Fibroblast of pulmonary artery (primary cell): ENCODE measurements at regions not wholly inside any gene's neighbourhood (a gene's known extent, or its start where the extent isn't known, plus 50 kb on each side); places are given as distances from the start of the nearest gene placed in this dataset.

ENCODE experiments used
- DNase-seq: peaks from one replicate; pipeline ENCODE4 v3.0.0-alpha.2; 2010; ENCODE audit warnings: low read depth
- H3K4me3 ChIP-seq: replicated peaks from 2 replicates; pipeline ENCODE4 v1.5.1; 2011; ENCODE audit warnings: low read depth, mild to moderate bottlenecking, control low read depth, low read length, moderate library complexity
- TF ChIP-seq, protein P1 (sequence below): IDR thresholded peaks from 2 replicates; pipeline ENCODE4 v1.5.1; 2011; ENCODE audit warnings: mild to moderate bottlenecking, control low read depth, low read length, inconsistent platforms; ENCODE audit errors: missing control alignments

DNA sequence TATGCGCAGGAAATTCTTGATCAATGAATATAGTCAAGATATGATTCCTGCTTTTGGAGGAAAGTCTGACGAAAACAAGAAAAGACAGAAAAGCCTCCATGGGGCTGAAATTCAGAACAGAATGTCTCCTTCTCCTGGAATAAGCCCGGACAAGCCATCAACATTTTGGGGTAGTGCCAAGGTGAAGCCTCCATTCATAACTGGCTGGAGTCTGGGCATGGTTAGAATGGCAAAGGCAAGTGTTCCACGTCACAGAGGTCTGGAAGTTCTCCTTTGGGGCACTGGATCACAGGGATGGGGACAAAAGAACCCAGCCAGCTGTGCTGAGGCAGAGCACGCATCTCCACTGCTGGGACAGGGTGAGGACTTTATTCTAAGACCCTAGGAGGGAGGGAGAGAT lies 505.7 kb downstream of the CMPK2 start:
- no peak overlapping the region for H3K4me3 ChIP-seq
- TF ChIP-seq, protein P1, sequence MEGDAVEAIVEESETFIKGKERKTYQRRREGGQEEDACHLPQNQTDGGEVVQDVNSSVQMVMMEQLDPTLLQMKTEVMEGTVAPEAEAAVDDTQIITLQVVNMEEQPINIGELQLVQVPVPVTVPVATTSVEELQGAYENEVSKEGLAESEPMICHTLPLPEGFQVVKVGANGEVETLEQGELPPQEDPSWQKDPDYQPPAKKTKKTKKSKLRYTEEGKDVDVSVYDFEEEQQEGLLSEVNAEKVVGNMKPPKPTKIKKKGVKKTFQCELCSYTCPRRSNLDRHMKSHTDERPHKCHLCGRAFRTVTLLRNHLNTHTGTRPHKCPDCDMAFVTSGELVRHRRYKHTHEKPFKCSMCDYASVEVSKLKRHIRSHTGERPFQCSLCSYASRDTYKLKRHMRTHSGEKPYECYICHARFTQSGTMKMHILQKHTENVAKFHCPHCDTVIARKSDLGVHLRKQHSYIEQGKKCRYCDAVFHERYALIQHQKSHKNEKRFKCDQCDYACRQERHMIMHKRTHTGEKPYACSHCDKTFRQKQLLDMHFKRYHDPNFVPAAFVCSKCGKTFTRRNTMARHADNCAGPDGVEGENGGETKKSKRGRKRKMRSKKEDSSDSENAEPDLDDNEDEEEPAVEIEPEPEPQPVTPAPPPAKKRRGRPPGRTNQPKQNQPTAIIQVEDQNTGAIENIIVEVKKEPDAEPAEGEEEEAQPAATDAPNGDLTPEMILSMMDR = no peak

DNA sequence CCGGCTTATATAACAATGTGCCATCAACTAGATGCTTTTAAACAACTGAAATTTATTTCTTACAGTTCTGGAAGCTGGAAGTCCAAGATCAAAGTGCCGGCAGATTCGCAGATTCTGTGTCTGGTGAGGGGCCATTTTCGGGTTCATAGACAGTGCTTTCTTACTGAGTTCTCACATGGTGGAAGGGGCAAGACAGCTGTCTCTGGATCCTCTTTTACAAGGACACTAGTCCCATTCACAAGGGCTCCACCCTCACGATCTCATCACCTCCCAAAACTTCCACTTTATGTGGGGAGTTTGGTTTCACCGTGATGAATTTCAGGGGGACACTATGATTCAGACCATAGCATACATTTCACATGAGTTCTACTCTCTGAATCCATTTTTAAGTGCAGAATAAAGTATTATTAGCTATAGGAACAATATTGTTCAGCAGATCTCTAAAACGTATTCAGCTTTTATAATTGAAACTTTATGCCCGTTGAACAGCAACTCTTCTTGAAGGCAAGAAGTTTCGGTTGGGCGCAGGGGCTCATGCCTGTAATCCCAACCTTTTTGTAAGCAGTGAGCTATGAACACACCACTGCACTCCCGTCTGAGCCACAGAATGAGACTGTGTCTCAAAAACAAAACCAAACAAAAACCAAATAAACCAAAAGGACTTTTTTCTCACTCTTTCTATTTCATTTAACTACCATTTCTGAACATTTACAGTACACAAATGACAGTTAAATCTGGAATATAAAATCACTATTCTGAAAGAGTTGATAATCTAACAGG lies 502.8 kb downstream of the CMPK2 start:
- TF ChIP-seq, protein P1 = no peak
- H3K4me3 ChIP-seq = no peak overlapping the region
- DNase-seq = no peak

More for the DNA sequence above, 505.7 kb downstream of the CMPK2 start:
- no peak for DNase-seq

DNA sequence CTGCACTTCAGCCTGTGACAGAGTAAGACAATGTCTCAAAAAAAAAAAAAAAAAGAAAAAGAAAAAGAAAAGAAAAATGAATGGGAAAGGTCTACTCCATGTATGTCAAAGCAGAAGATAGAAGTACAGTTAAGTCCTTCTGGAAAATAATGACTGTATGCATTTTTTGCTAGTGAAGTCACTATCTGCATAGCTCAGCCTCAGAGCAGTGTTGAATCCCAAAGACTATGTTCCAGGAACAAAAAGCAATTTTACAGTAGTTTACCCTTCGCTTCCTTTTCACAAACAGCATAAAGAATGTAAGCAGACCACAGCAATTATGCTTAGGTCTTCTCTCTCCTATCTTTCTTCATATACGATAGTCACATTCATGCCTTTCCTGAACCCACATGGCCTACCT lies 497.4 kb downstream of the CMPK2 start:
- no peak for DNase-seq
- H3K4me3 ChIP-seq = no peak overlapping the region
- TF ChIP-seq, protein P1 = no peak

DNA sequence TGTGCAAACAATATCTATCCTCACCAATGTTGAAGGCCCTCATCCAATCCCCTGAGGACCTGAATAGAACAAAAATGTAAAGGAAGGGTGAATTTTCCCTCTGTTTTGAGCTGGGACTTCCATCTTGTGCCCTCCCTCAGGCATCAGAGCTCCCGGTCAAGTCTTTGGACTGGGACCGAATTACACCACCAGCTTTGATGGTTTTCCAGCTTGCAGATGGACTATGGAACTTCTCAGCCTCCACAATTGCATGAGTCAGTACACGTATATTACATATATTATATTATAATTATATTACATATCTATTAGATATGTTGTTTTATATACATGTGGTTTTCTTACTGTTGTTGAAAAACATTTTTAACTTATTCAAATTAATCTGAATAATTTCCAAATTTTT lies 496.4 kb downstream of the CMPK2 start:
- H3K4me3 ChIP-seq = no peak overlapping the region
- no peak for DNase-seq
- TF ChIP-seq, protein P1 = no peak

DNA sequence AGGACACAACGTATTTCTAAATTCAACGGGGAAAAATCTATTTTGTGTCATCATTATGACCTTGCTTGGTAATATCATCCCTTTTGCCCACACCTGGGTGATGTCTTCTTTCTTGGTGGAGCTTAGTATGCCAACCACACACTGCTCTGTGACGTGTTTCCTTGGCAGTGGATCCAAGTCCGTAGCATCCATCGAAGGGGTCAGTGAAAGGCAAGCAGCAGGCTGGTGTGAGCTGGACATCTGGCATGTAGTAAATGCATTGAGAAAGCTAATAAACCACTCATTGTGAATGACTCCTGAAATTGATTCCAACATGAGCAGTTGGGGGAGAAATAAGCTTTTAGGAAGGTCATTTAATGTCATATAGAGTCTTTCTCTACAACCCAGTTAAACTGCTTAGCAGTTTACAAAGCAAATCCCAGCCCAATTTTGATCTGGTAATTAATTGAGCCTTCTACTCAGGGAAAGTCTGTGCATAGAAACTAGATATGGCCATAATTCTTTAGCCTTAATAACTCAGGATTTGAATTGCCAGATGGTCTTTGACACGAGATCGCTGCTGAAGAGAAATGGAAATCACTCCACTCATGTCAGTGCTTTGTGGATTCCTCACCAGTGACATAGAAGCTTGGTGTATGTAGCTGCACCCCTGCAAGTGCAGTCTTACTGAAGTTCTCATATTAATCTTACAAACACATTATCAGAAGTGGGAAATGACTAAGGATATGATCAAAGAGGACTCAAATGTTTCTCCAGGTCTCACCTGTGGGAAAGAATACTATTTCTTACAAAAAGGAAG lies 494.8 kb downstream of the CMPK2 start:
- no peak for DNase-seq
- TF ChIP-seq, protein P1 = no peak
- H3K4me3 ChIP-seq = no peak overlapping the region

DNA sequence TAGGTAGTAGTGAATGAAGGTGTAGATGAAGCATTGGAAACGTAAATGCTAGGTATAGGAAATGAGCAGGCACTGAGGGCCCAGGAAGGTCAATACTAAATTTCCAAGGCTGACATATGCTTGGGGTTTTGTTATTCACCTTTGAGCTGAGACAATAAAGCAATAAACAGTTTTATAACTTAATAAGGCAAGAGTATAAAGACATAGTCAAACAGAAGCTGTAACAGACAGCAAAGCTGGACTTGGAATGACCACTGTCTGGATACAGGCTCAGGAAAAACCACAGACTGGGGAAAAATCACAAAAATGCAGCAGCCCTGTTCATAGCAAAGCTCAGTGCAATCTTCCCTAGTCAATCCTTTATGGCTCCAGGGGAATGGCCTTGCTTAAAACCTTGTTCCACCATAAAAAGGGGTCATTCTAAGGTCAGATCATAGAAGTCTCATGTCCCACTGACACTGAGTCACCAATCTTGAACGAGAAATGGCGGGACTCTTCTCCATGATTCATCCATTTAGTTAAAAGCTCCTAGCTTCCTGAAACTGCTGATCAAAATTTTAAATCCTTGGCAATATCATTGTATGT lies 493.3 kb downstream of the CMPK2 start:
- DNase-seq = peak; percentile 5
- H3K4me3 ChIP-seq = no peak overlapping the region
- TF ChIP-seq, protein P1 = no peak
